ENCODE measurements at regions not wholly inside any gene's neighbourhood (a gene's known extent, or its start where the extent isn't known, plus 50 kb on each side); places are given as distances from the start of the nearest gene placed in this dataset.

- Histone ChIP-seq H3K56ac (ENCODE audit: extremely low read depth, insufficient read depth, low read length) (no peak overlapping the region), H2AFZ (replicated peaks; ENCODE audit: low read length, poor library complexity) (no peak overlapping the region), H4K20me1 (ENCODE audit: insufficient read depth, low read length) (no peaks in the 10 kb centered on the region), H3K18ac (ENCODE audit: low read depth, low read length) (no peak overlapping the region), H3K9me1 (ENCODE audit: insufficient read depth, low read length) (no peaks in the 10 kb centered on the region), H3K14ac (replicated peaks; ENCODE audit: low read depth, low read length) (no peak overlapping the region), H3K27ac (ENCODE audit: insufficient read depth, low read length) (no peak overlapping the region), H3K9me3 (ENCODE audit: control insufficient read depth, insufficient read depth, low read length) (peaks cover 3% of the 10 kb centered on the region; the same call in 1 of the 2 replicates), H2BK15ac (ENCODE audit: low read depth, low read length) (no peak overlapping the region), H2AK5ac (ENCODE audit: low read depth, low read length) (no peak overlapping the region), H2AK9ac (replicated peaks; ENCODE audit: low read depth, low read length, poor library complexity) (no peak overlapping the region), H3K79me1 (ENCODE audit: low read depth in 1 of 2, low read length in 2 of 2) (no peaks in the 10 kb centered on the region), H3K4me2 (ENCODE audit: low read depth, low read length) (no peak overlapping the region), H2BK120ac (ENCODE audit: low read depth, low read length) (no peak overlapping the region), H3K9ac (ENCODE audit: low read depth, low read length) (no peak overlapping the region), H2BK20ac (ENCODE audit: low read depth, low read length) (no peak overlapping the region), H3K36me3 (ENCODE audit: control insufficient read depth, insufficient read depth, low read length) (no peaks in the 10 kb centered on the region), H3K4ac (ENCODE audit: low read depth, low read length) (no peak overlapping the region), H4K5ac (ENCODE audit: low read depth, low read length) (no peak overlapping the region), H4K8ac (ENCODE audit: low read depth in 2 of 2, low read length in 2 of 2) (no peak overlapping the region), H3K23ac (ENCODE audit: low read depth, low read length) (no peak overlapping the region), H3K4me1 (ENCODE audit: control insufficient read depth, insufficient read depth, low read length) (no peaks in the 10 kb centered on the region; the same call in 1 of the 2 replicates), H4K91ac (ENCODE audit: insufficient read depth, low read depth, low read length) (no peak overlapping the region), H3K4me3 (ENCODE audit: insufficient read depth, low read depth, low read length) (no peak overlapping the region), H3K27me3 (ENCODE audit: control insufficient read depth, insufficient read depth, low read length) (no peaks in the 10 kb centered on the region), H2BK5ac (ENCODE audit: low read depth, low read length, poor library complexity, severe bottlenecking) (no peak overlapping the region)
- in situ Hi-C loops (cut with MboI; ENCODE audit: low sequenced_read_pairs) (no loop called here), dilution Hi-C loops (cut with HindIII; ENCODE audit: low sequenced_read_pairs, unreplicated experiment) (no loop called here), intact Hi-C loops (cut with micrococcal nuclease) (no loop called here)
- WGBS, 2 experiments (ENCODE audit: extremely low coverage in 2 of 2, insufficient read length in 1 of 2) = no CpG with 5 or more reads among the region's 4 CpGs
- TF ChIP-seq ELK1 (IDR thresholded peaks at IDR 0.05; ENCODE audit: borderline replicate concordance, low read depth, low read length) = no peak
- TF ChIP-seq RCOR1 (IDR thresholded peaks at IDR 0.05; ENCODE audit: insufficient replicate concordance, low read length) = no peak
- TF ChIP-seq FOS (IDR thresholded peaks at IDR 0.05; ENCODE audit: low read depth, low read length) = no peak
- no peak for TF ChIP-seq BHLHE40 (IDR thresholded peaks at IDR 0.05; ENCODE audit: low read depth, low read length)
- no peak for TF ChIP-seq RAD21 (IDR thresholded peaks at IDR 0.05; ENCODE audit: low read length)
- TF ChIP-seq CTCF (conservative IDR thresholded peaks at IDR 0.05; ENCODE audit: low read depth, low read length) = no peak
- no peak for TF ChIP-seq CHD1 (IDR thresholded peaks at IDR 0.05; ENCODE audit: low read depth, low read length)
- no peak for TF ChIP-seq MAFK (IDR thresholded peaks at IDR 0.05; ENCODE audit: low read depth, low read length)
- TF ChIP-seq CEBPB (IDR thresholded peaks at IDR 0.05; ENCODE audit: low read depth, low read length) = no peak
- TF ChIP-seq RFX5 (IDR thresholded peaks at IDR 0.05; ENCODE audit: low read depth, low read length) = no peak
- no peak for TF ChIP-seq SMC3 (IDR thresholded peaks at IDR 0.05; ENCODE audit: low read depth, low read length)
- TF ChIP-seq MAZ (IDR thresholded peaks at IDR 0.05; ENCODE audit: borderline replicate concordance, low read depth, low read length) = no peak
- TF ChIP-seq USF2 (IDR thresholded peaks at IDR 0.05; ENCODE audit: low read depth, low read length) = no peak
- TF ChIP-seq NFE2L2 (IDR thresholded peaks at IDR 0.05; ENCODE audit: low read depth, low read length) = no peak
- no peak for TF ChIP-seq MXI1 (IDR thresholded peaks at IDR 0.05; ENCODE audit: borderline replicate concordance, low read depth, low read length)
- TF ChIP-seq POLR2A (IDR thresholded peaks at IDR 0.05; ENCODE audit: low read depth, low read length) = no peak
- no TSS peak for BruUV-seq (replicated peaks)
- DNase-seq (no peak), ATAC-seq (ENCODE audit: low read depth) (no peak)
- CTCF ChIA-PET = no interaction called here
- POLR2A ChIA-PET (ENCODE audit: unreplicated experiment) = no interaction called here
Observed at GRCh38 chr12:19819231-19819630, 379.9 kb downstream of the AEBP2 start.
